GM12892 (cell line): ENCODE measurements at regions not wholly inside any gene's neighbourhood (a gene's known extent, or its start where the extent isn't known, plus 50 kb on each side); places are given as distances from the start of the nearest gene placed in this dataset.

Experiments used
- DNase-seq: peaks from one replicate; pipeline ENCODE4 v3.0.0; 2011; ENCODE audit not compliant: insufficient read length
- FAIRE-seq: peaks from 2 replicates; lab custom pipeline; 2011; peaks lifted over from hg19 to GRCh38; lab: Jason Lieb, UNC
- POLR2A ChIP-seq: IDR thresholded peaks from 2 replicates; pipeline ENCODE4 v1.6.1; 2011; ENCODE audit warnings: low read depth, low read length, control low read depth
- POLR2AphosphoS5 ChIP-seq: IDR thresholded peaks from 2 replicates; pipeline ENCODE4 v1.6.1; 2011; ENCODE audit warnings: low read depth, low read length, control low read depth
- TAF1 ChIP-seq: IDR thresholded peaks from 2 replicates; pipeline ENCODE4 v1.6.1; 2011; ENCODE audit warnings: low read depth, mild to moderate bottlenecking, control low read depth, low read length, borderline replicate concordance

DNA sequence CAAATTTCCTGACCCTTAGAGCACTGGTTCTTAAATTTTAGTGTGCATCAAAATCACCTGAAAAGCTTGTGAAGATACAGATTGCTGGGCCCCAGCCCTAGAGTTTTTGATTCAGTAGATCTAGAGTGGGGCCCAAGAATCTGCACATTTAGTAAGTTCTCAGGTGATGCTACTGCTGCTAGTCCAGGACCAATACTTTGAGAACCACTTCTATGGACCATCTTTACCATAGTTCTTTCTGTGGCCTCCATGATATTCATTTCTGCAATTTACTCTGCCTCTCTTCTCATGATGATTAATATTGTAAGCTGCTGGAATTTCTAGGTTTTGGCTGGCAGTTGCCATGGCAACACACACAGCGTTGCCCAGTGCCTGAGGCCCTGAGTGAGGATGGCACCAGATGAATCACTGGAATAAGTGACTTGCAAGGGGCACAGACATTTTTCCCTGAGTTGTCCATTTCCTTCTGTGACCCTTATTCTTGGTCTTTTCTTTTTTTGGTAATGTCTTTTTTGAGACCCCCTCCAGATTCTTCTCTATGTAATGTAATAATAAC, 83.6 kb downstream of the PPP1R2C start:
- DNase-seq (no peak), FAIRE-seq (no peak)
- TF ChIP-seq TAF1 (no peak), POLR2AphosphoS5 (no peak), POLR2A (no peak)

- TF ChIP-seq POLR2AphosphoS5 (no peak), POLR2A (no peak), TAF1 (no peak)
- DNase-seq: no peak
- FAIRE-seq: no peak
Measured at GRCh38 chrX:42691196-42691595, 86.8 kb downstream of the PPP1R2C start.

GRCh38 chrX:42686706-42687105, 91.3 kb downstream of the PPP1R2C start:
- DNase-seq (no peak), FAIRE-seq (no peak)
- TF ChIP-seq POLR2A (no peak), POLR2AphosphoS5 (no peak), TAF1 (no peak)

DNA sequence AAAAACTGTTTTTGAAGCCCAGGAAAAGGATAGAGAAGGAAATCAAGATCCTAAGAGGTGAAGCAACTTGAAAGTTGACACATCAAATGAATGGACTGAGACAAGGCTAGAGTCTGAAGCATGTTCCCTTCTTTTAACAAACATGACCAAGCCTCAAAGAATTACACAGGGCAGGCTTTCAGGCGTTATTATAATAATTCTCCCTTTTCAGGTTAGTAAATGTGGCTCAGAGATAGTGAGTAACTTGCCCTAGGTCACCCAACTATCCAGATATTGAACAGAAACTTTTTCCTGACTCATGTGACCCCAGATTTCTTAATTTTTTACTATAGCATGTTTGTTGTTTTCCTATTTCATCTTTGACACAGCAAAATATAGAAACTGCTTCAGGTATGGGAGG, 91.7 kb downstream of the PPP1R2C start:
- TF ChIP-seq POLR2A: no peak
- no peak for TF ChIP-seq POLR2AphosphoS5
- TF ChIP-seq TAF1: no peak
- FAIRE-seq: no peak
- no peak for DNase-seq

- FAIRE-seq (no peak), DNase-seq (no peak)
- TF ChIP-seq POLR2AphosphoS5 (no peak), TAF1 (no peak), POLR2A (no peak)
Measured at GRCh38 chrX:42684065-42684464, 93.9 kb downstream of the PPP1R2C start.

DNA sequence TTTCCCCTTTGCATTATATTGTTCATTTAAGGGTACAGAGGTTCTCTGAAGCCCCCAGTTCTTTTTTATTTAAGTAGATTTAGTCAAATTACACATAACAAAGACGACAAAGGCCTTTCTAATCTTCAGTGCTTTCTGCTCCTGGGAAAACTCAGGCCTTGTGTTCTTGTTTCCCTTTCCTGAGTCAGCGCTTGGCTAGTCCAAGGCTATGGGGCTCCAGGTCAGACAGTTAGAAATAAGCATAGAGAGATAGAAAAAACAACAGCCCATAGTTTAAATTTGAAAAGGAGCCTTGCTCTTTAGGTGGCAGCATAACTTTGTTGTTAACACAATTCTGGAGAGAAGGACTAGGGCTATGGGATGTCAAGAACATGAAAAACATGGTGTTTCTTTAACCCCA, 97.3 kb downstream of the PPP1R2C start:
- no peak for FAIRE-seq
- DNase-seq: no peak
- no peak for TF ChIP-seq TAF1

- no peak for DNase-seq
- FAIRE-seq: no peak
- no peak for TF ChIP-seq TAF1
- TF ChIP-seq POLR2A: no peak
- no peak for TF ChIP-seq POLR2AphosphoS5
Measured at GRCh38 chrX:42678133-42678532, 99.8 kb downstream of the PPP1R2C start.

GRCh38 chrX:42673301-42673810, 104.6 kb downstream of the PPP1R2C start:
- TF ChIP-seq POLR2A (no peak), TAF1 (no peak), POLR2AphosphoS5 (no peak)
- no peak for DNase-seq
- no peak for FAIRE-seq

DNA sequence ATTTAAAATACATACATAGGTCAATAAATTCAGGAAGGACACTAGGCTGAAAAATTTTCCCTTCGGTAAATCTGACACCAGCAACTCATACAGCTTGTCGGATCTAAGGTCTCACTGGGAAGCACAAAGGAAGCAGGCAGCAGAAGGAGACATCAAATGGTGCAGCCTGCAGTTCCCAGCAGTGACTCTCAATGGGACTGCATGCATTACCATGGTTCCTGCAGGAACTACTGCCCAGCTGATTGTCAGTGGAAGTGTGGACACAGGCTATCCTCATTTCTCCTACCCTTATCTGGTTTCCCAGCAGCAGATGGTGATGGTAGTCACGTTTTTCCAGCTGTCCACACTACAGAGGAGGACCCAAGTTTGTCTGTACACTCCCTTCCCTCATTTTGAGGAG, 113.3 kb downstream of the PPP1R2C start:
- TF ChIP-seq POLR2AphosphoS5 (no peak), POLR2A (no peak), TAF1 (no peak)
- no peak for FAIRE-seq
- no peak for DNase-seq

DNA sequence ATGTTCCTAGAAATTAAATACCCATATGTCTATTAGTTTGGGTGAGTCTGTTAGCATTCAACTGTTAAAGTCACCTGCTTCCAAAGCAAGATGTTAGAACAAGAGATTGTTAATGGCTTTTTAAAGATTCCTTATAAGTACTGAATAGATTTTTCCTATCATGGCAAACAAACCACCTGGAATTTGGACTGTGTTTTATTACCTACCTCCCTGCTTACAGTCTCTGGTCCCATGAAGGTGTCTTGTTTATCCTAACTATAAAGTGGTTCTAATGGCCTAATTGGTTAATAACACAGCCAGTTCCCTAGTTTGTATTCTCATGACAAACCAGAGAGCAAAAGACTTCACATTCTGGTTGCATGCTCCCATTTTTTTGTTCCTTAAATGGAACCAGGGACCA, 149.5 kb downstream of the PPP1R2C start:
- no peak for TF ChIP-seq POLR2AphosphoS5
- TF ChIP-seq POLR2A: no peak
- no peak for TF ChIP-seq TAF1
- DNase-seq (no peak), FAIRE-seq (no peak)

GRCh38 chrX:42627891-42628290, 150.1 kb downstream of the PPP1R2C start:
- no peak for FAIRE-seq
- no peak for DNase-seq
- no peak for TF ChIP-seq POLR2A
- TF ChIP-seq POLR2AphosphoS5: no peak
- no peak for TF ChIP-seq TAF1

- TF ChIP-seq TAF1 (no peak), POLR2A (no peak), POLR2AphosphoS5 (no peak)
- no peak for DNase-seq
- FAIRE-seq: no peak
Measured at GRCh38 chrX:42624524-42624923, 153.4 kb downstream of the PPP1R2C start.

DNA sequence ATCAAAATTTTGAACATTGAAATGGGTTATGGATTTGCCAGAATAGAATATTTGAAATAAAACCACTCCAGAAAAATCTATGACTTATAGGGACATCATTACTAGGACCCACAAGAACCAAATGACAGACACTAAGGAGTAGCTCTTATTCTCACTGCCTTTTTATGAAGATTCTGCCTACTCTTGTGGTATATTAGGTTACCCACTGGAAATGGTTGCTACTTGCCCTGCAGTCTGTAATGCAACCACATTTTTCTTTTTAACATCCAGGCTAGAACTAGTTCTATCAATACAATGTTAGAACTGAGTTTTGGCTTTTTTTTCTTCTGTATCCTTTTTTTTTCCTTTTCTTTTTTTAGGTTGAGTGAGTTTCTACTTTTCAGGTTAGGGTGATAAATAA, 158.9 kb downstream of the PPP1R2C start:
- TF ChIP-seq POLR2AphosphoS5 (no peak), TAF1 (no peak), POLR2A (no peak)
- no peak for FAIRE-seq
- no peak for DNase-seq
